ENCODE measurements at regions not wholly inside any gene's neighbourhood (a gene's known extent, or its start where the extent isn't known, plus 50 kb on each side); places are given as distances from the start of the nearest gene placed in this dataset.

DNA sequence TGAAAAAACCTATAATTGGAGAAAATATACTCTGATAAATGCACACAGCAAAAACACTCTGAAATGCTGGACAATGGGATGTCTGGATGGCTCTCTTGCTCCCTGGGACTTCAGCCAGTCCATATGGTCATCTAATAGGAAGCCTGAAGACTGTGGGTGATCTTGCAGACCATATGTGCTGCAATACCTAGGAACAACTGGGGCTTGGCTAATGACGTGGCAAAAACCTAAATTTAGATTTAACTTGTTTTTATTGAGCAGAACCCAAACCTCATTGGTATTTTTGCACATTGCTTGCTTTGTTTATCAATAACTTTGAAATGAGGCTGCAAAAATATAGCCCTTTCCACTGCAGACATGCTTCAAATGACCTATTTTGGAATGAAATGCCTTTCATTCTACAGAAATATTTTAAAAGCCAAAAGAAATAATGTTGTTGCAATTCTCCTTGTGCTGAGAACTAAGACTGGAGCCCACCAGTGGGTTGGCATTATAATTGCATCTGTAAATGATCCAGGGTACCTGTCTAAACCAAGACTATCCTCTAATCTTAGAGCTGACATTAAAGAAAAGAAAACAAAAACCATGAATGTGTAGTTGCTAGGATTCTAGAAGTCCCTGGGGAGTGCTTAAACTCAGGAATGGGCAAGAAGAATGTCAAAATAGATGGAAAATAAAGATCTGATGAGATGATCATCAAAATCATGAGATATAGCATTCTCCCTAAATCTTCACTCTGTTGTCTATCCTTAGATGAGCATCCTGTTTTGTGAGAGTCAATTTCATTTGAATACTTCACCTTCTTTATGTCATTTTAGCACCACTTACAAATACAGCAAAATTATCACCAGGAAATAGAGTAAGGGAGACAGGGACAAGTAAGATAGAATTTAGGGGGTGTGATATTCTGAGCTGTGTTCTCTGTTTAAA lies 152.1 kb upstream of the RIMS1 start:
- no peak overlapping the region for H3K4me3 ChIP-seq (ENCODE audit: control insufficient read depth, low read depth, low read length)
- DNase-seq (ENCODE audit: low read depth) = peak; percentile 18
- TF ChIP-seq, protein P1, sequence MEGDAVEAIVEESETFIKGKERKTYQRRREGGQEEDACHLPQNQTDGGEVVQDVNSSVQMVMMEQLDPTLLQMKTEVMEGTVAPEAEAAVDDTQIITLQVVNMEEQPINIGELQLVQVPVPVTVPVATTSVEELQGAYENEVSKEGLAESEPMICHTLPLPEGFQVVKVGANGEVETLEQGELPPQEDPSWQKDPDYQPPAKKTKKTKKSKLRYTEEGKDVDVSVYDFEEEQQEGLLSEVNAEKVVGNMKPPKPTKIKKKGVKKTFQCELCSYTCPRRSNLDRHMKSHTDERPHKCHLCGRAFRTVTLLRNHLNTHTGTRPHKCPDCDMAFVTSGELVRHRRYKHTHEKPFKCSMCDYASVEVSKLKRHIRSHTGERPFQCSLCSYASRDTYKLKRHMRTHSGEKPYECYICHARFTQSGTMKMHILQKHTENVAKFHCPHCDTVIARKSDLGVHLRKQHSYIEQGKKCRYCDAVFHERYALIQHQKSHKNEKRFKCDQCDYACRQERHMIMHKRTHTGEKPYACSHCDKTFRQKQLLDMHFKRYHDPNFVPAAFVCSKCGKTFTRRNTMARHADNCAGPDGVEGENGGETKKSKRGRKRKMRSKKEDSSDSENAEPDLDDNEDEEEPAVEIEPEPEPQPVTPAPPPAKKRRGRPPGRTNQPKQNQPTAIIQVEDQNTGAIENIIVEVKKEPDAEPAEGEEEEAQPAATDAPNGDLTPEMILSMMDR (IDR thresholded peaks at IDR 0.05; ENCODE audit: control insufficient read depth, insufficient read depth, low read depth, low read length, missing control alignments) = no peak

DNA sequence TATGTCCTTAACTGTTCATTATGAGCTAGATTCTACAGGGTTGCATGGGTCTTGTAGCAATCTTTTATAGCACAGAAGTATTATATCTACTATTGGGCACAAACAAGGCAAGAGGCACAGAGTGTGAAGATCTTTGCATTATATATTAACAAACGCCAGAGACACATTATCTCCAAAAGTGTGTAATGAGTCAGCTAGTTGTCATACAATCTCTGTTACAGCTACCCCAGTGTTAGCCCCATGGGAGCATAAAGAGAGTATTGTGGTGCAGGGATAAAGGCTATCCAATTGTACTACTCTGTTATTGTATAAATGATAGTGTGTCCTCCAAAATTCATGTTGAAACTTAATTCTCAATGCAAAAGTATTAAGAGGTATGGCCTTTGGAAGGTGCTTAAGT lies 148.4 kb upstream of the RIMS1 start:
- H3K4me3 ChIP-seq (ENCODE audit: control insufficient read depth, low read depth, low read length) = no peak overlapping the region
- TF ChIP-seq, protein P1 (IDR thresholded peaks at IDR 0.05; ENCODE audit: control insufficient read depth, insufficient read depth, low read depth, low read length, missing control alignments) = no peak
- no peak for DNase-seq (ENCODE audit: low read depth)

DNA sequence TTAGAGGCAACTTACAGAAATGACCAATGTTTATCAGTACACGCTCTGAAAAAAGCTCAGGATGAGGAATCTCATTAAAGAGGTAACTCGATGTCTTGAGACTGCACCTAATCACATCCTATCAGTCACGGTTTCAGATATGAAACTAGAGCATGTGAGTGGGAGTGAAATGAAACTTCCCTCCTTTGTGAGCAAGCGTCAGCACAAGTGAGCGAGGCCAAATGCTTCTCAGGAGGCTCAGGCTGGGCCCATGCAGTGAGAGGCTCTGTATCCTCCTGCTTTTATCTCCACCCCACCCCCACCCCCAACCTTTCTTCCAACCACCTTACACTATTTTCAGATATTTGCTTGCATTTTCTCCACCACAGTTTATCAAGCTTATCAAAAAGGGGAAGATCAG lies 140.8 kb upstream of the RIMS1 start:
- DNase-seq (ENCODE audit: low read depth) = no peak
- H3K4me3 ChIP-seq (ENCODE audit: control insufficient read depth, low read depth, low read length) = no peak overlapping the region
- TF ChIP-seq, protein P1 (IDR thresholded peaks at IDR 0.05; ENCODE audit: control insufficient read depth, insufficient read depth, low read depth, low read length, missing control alignments) = no peak

DNA sequence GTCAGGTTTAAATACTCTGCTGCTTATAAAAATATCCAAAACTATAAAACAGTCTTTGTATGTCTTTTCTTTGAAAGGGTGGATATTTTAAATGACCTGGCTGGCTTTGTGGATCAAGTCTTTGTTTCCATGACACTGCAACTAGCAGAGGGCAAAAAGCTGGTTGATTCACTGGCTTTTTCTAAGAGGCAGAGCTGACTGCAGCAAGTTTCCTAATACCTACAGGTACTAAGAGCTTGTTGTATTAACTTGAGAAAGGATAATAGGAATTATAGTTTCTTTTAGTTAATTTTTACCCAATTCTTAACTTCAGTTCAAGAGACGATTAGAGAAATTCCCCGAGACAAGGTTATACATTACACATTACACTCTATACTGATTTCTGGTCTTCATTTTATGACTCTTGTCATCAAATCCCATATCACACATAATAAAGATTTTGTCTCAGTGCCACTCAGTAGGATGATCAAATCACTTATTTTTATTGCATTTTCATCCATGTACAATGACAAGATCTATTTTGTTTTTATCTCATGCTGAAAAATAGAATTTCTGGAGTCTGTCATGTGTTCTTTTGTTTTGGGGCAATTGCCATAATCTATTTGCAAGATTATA lies 120.1 kb upstream of the RIMS1 start:
- no peak overlapping the region for H3K4me3 ChIP-seq (ENCODE audit: control insufficient read depth, low read depth, low read length)
- TF ChIP-seq, protein P1 (IDR thresholded peaks at IDR 0.05; ENCODE audit: control insufficient read depth, insufficient read depth, low read depth, low read length, missing control alignments) = no peak
- no peak for DNase-seq (ENCODE audit: low read depth)

DNA sequence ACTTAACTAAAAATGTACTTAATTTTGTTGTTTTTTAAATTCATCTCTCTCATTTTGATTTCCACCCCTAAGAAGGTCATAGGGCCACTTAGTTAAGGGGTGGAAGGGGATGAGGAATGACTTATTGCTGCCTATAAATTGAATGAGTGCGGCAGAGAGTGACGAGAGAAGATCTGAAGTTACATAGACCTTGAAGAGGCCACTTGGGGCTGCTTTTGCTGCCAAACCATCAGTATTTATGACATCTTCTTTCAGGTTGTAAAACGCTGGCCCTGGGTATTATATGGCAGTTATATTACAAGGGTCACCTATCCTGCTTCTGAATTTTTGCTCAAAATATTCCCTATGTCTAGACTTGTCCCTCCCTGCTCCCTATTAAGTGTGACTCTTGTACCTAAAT lies 119.6 kb upstream of the RIMS1 start:
- H3K4me3 ChIP-seq (ENCODE audit: control insufficient read depth, low read depth, low read length) = no peak overlapping the region
- DNase-seq (ENCODE audit: low read depth) = no peak
- TF ChIP-seq, protein P1 (IDR thresholded peaks at IDR 0.05; ENCODE audit: control insufficient read depth, insufficient read depth, low read depth, low read length, missing control alignments) = no peak

DNA sequence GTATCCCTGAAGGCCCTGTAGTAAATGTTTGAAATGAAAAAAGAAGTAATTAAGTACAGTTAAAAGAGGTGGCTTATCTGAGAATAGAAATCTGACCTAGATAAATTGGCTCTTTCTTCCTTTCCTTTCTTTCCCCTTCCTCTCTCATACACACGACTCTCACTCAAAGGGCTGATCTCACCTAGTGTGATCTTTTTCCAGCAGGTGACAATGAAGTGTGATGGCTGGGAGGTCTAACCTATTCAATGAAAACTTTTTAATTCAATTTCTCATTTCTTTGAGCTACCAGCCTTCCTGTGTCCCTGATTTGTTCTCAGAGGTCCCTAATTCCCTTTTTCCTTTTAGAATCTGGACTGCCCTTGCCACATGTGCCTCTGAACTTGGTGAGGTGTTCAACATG lies 118.0 kb upstream of the RIMS1 start:
- DNase-seq (ENCODE audit: low read depth) = no peak
- H3K4me3 ChIP-seq (ENCODE audit: control insufficient read depth, low read depth, low read length) = no peak overlapping the region
- TF ChIP-seq, protein P1 (IDR thresholded peaks at IDR 0.05; ENCODE audit: control insufficient read depth, insufficient read depth, low read depth, low read length, missing control alignments) = no peak

All from AG09309 (cell line).